Amniotic stem cell (primary cell): ENCODE measurements at regions not wholly inside any gene's neighbourhood (a gene's known extent, or its start where the extent isn't known, plus 50 kb on each side); places are given as distances from the start of the nearest gene placed in this dataset.
"Not testable (repeated sequence)": the region's sequence is repeated elsewhere in the genome, so short reads cannot be mapped to it uniquely, and the experiment has no call there.

Experiments
- DNase-seq: peaks from one replicate; lab custom pipeline; 2025; lab: John Stamatoyannopoulos, UW

- no peak for DNase-seq
These were observed 254.4 kb downstream of the GLUD2 start for GRCh38 chrX:121301822-121302221.

GRCh38 chrX:121307449-121307848 is 260.0 kb downstream of the GLUD2 start:
- no peak for DNase-seq

- no peak for DNase-seq
These were observed 260.9 kb downstream of the GLUD2 start for GRCh38 chrX:121308276-121308805.

GRCh38 chrX:121310820-121311219 is 263.4 kb downstream of the GLUD2 start:
- DNase-seq, result no peak

GRCh38 chrX:121320441-121320840 is 273.0 kb downstream of the GLUD2 start:
- no peak for DNase-seq

- DNase-seq, result no peak
These were observed 274.7 kb downstream of the GLUD2 start for GRCh38 chrX:121322159-121322558.

- DNase-seq, result no peak
These were observed 275.9 kb downstream of the GLUD2 start for GRCh38 chrX:121323337-121323736.

- DNase-seq, result no peak
These were observed 286.5 kb downstream of the GLUD2 start for GRCh38 chrX:121333942-121334341.

GRCh38 chrX:121336831-121337421 is 289.5 kb downstream of the GLUD2 start:
- no peak for DNase-seq

GRCh38 chrX:121337816-121338215 is 290.4 kb downstream of the GLUD2 start:
- DNase-seq, result no peak

GRCh38 chrX:121349263-121349662 is 301.9 kb downstream of the GLUD2 start:
- DNase-seq, result no peak

- DNase-seq, result no peak
These were observed 308.9 kb downstream of the GLUD2 start for GRCh38 chrX:121356139-121356849.

GRCh38 chrX:121356850-121357171 is 309.4 kb downstream of the GLUD2 start:
- DNase-seq, result no peak

- no peak for DNase-seq
These were observed 312.9 kb downstream of the GLUD2 start for GRCh38 chrX:121360280-121360679.

GRCh38 chrX:121365572-121366161 is 318.3 kb downstream of the GLUD2 start:
- DNase-seq, result no peak

GRCh38 chrX:121374471-121374870 is 327.1 kb downstream of the GLUD2 start:
- DNase-seq, result no peak

- DNase-seq, result not testable (repeated sequence)
These were observed 334.5 kb downstream of the GLUD2 start for GRCh38 chrX:121381915-121382314.

GRCh38 chrX:121389976-121390714 is 342.7 kb downstream of the GLUD2 start:
- no peak for DNase-seq

- no peak for DNase-seq
These were observed 358.4 kb downstream of the GLUD2 start for GRCh38 chrX:121405826-121406225.

- DNase-seq, result no peak
These were observed 360.2 kb downstream of the GLUD2 start for GRCh38 chrX:121407627-121408026.

- DNase-seq, result not testable (repeated sequence)
These were observed 384.1 kb downstream of the GLUD2 start for GRCh38 chrX:121431514-121431913.

GRCh38 chrX:121433289-121433688 is 385.9 kb downstream of the GLUD2 start:
- no peak for DNase-seq

- DNase-seq, result not testable (repeated sequence)
These were observed 390.3 kb downstream of the GLUD2 start for GRCh38 chrX:121437666-121438065.
